GM21786 (cell line): ENCODE measurements at regions not wholly inside any gene's neighbourhood (a gene's known extent, or its start where the extent isn't known, plus 50 kb on each side); places are given as distances from the start of the nearest gene placed in this dataset.
"Not testable (repeated sequence)": the region's sequence is repeated elsewhere in the genome, so short reads cannot be mapped to it uniquely, and the experiment has no call there.

Experiments used
- ATAC-seq: cut with Tn5 transposase; IDR thresholded peaks from one replicate; pipeline ENCODE4 v1.9.1; 2021; ENCODE audit not compliant: unreplicated experiment

DNA sequence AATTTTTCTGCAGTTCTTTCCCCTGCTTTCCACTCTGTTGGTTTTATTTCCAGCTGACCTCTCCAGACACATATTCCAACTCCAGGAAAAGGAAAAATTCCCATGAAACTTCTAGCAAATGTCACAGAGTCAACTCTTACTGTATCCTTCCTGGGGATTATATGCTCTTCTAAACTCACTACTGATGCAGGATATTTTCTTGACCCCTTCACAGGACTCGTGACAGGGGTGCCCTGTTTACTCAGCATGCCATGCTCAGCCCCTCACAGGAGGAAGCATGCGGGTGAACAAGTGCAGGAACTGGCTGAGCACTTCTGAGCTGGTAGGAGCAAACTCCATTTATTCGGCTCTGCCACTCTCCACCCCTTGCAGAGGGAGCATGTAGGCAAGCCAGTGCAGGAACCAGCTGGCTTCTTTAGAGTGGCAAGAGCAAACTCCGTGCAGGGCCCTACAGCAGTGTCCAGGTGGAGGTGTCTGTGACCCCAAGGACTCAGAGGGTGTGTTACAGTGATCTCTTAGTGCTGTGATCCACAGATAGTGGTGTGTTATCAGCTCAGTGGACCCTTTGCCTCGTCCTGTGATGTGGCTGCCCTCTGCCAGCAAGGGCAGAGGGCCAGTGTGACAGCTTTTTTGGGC lies 413.6 kb upstream of the GRM7 start:
- no peak for ATAC-seq

DNA sequence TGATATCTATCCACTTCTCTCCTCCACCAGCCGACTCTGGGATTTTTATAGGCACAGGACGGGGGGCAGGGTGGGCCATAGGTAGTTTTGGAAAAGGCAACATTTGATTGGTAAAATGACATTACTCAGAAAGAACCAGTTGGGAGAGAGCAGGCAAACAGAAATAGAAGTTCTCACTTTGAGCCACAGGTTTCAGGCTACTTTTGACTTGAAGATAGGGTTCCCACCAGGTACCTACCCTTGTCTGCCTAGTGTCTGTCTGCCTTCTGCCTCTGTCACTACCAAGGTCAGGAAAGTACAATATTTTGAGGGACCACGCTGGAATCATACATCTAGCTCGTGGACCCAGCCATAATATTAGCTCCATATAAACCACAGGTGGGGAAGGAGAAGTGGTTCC lies 412.9 kb upstream of the GRM7 start:
- no peak for ATAC-seq

DNA sequence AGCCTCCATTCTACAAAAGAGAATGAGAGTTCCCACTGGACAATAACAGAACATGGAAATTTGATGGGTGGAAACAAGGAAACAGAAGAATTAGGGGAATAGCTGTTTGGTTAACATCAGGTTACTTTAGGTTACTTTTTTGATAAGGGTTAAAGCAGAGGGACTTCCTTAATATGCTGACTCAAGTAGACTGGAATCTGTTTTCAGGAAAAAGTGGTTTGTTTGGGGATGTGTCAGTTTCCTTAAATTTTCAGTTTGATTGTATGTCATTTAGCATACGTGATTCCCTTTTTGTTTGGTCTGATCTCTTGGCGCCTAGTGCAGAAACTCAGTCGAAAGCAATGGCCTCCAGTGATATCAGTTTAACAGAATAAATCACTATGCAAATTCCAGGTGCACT lies 411.8 kb upstream of the GRM7 start:
- no peak for ATAC-seq

DNA sequence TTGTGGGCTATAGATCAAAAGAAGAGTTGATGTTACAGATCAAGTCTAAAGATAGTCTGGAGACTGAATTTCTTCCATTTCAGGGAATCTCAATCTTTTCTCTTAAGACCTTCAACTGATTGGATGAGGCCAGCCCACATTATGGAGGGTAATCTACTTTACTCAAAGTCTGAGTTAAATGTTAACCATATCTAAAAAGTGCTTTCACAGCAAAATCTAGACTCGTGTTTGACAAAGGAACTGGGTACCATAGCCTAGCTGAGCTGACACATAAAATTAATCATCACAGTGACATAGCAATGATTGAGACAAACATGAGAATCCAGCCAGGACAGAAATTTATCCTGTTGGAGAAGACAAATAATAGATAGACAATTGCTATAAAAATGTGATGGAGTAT lies 407.9 kb upstream of the GRM7 start:
- ATAC-seq = no peak

DNA sequence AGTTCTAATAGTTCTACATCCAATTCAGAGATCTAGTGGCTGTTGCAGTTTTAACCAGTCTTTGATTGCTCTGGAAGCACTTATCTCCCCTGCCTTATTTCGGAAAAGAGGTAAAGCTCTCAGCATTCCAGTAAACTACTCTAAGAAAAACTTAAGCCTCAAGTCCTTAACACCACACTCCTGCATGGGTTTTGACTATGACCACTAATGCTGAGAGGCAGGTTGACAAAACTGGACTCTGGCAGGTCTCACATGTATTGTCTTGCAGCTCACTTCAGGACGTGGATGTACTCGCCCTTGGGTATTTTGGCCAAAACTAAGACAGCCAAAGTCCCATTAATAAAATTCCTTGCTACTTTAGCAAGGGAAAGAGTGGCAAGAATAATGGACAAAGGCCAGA lies 405.9 kb upstream of the GRM7 start:
- no peak for ATAC-seq

DNA sequence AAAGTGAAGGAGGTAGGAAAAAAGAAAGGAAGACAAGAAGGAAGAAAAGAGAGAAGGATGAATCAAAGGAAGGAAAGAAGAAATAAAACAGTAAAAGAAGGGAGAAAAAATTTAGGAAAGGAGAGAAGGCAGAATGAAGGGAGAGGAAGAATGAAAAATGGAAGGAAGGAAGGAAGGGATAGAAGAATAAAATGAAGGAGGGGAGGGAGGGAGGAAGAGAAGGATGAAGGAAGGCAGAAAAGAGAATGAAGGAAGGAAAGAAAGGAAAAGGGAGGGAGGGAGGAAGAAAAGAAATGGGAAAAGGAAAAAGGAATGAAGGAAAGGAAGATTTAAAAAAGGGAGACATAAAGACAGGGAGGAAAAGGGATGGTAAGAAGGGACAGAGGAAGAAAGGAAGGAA lies 393.7 kb upstream of the GRM7 start:
- no peak for ATAC-seq

DNA sequence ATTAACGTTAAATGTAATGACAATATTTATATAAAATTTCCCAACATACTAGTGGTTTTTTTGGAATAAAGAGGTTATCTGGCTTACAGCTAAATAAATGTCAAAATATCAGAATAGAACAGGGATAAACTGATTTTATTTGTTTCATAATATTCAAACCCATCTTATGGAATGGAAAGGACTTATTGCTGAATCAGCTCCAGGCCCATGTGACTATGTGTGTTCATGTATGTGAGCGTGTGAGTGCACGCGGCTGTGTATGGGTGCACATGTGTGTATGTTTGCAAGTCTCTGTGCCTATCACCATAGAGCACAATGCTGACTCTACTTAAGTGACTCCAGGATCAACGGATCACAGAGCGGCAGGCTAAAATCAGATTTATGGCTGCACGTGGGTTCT lies 392.3 kb upstream of the GRM7 start:
- no peak for ATAC-seq

DNA sequence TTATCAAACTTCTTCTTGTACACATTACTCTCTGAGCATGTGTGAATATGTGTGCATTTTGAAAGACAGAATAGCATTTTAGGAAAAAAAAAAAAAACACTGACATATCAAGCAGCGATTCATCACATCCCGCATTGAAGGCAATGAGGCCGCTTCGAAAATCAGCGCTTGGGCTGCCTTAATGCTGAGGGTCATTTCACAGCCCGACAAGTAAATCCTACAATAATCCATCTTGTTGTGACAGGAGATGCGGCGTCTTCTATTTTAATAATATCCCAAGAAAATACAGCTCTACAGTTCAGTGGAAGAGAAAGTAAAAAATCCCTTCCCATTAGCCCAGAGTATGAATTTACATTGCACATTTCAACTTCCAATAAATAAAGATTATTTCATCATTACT lies 389.2 kb upstream of the GRM7 start:
- ATAC-seq = no peak

DNA sequence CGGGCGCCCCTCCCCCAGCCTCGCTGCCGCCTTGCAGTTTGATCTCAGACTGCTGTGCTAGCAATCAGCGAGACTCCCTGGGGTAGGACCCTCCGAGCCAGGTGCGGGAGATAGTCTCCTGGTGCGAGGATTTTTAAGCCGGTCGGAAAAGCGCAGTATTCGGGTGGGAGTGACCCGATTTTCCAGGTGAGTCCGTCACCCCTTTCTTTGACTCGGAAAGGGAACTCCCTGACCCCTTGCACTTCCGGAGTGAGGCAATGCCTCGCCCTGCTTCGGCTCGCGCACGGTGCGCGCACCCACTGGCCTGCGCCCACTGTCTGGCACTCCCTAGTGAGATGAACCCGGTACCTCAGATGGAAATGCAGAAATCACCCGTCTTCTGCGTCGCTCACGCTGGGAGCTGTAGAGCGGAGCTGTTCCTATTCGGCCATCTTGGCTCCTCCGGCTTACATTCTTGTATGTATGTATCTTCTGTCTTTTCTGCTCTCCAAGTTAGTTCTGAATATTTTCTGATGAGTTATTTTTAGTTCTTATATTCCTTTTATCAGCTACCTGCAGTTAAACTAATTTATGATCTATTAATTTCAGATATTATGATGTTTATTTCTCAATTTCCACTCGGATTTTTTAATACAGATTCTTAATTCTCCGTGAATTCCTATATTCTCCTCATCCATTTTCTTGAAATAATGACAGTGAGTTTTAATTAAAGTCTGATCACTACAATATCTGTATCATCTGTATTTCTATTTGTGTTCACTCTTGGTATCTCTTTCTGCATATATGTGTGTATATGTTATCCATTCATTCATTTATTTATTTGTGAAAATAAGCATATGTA lies 370.2 kb upstream of the GRM7 start:
- ATAC-seq = not testable (repeated sequence)

DNA sequence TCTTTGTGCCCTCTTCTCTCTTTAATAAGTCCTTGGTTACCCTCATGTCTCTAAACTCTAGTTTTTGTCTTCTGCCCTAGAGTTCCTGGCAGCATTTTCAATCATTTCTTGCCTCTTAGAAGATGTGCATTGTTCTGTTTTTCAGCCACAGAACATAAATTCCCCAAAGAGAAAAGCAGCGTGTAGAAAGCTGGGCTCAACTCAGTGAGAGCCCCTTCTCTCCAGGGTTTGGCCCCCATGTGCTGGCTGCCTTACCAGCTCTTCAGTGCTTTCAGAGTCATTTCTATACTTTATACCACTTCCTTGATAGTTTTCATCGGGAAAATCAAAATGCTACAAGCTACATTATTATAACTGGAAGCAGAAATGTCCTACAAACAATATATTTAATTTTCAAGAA lies 369.1 kb upstream of the GRM7 start:
- no peak for ATAC-seq

DNA sequence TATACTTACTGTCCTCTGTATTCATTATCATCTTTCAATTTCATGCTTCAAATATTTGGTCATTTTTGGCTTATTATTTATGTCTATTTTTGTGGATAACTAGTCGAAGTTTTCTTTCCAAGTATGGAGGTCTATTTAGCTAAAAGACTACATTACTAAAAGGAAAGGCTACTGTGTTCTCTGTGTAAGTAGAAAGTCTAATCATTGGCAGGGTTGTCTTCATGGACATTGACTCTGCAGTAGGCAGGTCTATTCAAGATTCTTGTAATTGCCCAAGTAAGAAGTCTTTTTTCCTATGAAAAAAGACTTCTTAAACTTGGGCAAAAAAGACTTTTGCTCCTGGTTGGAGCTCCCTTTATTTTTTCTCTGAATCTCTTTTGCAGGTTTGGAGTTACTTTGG lies 368.6 kb upstream of the GRM7 start:
- no peak for ATAC-seq

DNA sequence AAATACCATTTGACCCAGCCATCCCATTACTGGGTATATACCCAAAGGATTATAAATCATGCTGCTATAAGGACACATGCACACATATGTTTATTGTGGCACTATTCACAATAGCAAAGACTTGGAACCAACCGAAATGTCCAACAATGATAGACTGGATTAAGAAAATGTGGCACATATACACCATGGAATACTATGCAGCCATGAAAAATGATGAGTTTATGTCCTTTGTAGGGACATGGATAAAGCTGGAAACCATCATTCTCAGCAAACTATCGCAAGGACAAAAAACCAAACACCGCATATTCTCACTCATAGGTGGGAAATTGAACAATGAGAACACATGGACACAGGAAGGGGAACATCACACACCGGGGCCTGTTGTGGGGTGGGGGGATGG lies 362.0 kb upstream of the GRM7 start:
- not testable (repeated sequence) for ATAC-seq

DNA sequence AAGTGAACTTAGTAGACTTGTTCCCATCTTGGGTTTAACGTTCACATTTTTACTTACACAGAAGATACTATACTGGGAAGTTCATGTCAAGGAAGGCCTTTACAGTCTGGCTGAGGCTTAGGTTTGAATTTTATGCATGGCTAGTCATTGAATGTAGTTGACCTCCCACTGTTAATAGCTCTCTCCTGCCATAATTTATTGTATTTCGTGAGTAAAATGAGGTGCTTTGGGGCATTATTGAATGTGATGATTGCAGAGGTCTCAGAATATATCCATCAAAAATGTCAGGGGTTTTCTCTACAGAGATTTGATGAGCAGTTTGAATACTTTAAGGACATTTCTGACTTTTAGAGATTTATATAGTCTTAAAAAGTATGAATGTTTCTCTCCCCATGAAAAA lies 356.6 kb upstream of the GRM7 start:
- ATAC-seq = no peak

DNA sequence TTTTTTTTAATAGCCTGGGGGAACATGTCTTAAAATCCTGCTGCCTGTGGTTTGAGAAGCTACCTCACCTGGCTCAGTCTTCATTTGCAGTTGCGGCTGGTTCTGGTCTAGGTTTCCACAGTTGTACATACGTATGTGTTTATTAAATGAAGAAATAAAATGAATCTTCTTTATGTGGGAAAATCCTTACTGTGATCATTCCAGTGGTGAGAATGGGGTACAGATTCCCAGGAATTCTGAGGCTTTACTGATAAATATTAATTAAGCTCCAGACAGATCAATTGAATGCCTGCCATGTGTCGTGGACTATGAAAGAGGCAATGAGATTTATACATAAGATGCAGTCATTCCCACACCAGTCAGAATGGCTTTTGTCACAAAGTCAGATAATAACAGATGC lies 356.1 kb upstream of the GRM7 start:
- no peak for ATAC-seq

DNA sequence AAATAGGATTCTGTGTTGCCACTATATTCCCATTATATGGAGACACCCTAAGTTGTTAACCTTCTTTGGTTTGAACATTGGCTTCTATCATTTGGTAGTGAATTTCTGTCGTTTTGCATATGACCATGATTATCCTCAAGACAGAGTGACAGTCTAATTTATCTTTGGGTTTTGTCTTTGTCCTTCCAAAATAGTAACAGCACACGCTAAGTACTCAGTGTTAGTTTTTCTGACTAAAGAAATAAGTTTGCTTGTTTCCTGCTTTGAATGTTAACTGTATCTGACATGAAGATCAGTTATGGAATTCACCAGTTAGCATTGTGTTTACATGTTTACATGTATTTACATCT lies 352.5 kb upstream of the GRM7 start:
- ATAC-seq = no peak

DNA sequence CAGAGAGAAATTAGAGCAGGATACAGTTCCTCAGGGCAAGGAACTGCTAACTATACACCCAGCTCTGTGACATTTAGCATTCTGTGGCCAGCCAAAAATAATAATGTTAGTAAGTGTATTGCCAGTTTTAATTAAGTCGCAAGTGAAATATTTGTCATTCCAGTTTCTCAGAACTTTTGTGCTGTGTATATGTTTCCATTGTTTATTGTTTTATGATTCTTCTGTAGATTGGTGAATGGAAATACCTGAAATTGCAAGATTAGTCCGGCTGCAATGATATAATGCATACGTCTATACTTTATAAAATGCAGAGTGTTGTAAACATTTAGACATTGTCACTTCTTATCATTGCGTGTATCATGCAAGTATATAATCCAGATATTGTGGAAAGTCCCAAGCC lies 351.3 kb upstream of the GRM7 start:
- ATAC-seq = no peak

DNA sequence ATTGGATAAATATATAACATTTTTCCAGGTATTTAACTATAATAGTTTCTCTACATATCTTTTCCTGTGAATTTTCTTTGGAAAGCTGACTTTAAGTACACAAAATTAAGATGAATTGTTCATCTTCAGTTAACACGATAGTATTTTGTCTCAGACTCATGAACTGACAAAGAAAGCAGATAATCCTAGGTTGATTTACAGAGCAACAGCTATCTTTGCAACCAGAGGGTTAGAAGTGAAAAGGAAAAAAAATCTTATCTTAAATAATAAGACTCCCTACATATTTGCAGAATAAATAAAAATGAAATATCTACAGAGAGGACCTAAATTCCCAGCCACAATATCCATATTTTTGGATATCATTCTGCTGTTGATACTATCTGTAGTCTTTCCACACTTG lies 350.2 kb upstream of the GRM7 start:
- no peak for ATAC-seq

DNA sequence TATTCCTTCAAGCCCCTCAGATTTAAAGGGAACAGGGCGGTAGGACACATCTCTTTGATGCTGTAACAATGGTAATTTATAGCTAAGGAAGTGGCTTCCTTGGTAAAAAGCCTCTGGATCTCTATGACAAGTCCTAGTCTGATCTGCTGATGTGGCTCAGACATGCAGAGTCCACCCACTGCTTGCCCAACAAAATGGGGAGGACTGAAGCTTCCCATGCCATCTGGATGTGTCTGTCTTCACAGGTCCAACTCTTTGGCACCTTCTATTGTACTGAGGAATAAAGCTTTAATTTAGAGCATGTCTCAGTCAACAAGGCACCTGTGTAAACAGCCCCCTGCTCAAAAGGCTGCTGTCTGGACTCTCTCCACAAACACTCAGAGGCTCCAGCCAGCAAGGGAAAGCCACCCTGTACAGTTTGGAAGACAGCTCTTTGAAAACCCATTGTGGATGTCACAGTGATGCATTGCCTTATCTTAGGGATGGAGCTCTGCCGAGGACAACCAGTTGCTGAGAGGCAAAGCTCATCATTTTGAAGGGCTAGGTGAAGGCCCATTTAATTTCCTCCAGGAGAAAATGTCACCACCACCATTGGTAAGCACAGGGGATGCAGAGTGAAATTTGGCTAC lies 348.6 kb upstream of the GRM7 start:
- ATAC-seq = no peak

DNA sequence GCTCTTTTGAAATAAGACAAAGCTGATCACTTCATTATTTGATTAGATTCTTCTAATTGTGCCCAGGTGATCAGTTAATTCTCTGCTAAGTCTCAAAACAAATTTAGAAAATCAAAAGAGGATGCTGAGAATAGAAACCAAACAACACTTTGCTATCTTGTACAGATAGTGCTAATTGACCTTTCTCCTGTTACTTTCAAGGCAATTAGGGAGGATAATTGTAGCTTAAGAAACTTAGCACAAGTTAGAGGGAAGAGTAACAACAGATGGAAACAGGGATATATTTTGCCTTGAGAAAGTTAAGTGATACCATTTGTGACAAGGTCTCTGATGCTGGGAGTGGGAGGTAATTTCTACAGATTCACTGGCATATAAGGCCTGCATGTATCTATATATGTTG lies 344.8 kb upstream of the GRM7 start:
- no peak for ATAC-seq

DNA sequence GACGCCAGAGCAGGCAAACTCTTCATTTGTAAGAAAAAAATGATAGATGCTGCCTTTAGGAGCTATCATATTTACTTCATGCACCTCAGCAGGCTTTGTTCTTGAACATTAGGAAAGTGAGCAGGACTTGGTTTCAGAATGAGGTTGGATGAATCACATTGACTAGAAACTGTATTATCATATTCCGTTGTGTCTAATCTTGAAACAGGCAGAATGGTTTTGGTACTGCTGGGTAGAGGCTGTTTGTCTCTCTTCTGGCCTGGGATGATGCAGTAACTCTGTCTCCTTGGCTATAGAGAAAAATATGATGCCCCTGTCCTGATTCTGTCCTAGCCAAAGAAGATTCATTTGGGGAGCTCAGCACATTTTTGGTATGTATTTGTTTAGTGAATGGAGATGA lies 344.2 kb upstream of the GRM7 start:
- ATAC-seq = no peak

DNA sequence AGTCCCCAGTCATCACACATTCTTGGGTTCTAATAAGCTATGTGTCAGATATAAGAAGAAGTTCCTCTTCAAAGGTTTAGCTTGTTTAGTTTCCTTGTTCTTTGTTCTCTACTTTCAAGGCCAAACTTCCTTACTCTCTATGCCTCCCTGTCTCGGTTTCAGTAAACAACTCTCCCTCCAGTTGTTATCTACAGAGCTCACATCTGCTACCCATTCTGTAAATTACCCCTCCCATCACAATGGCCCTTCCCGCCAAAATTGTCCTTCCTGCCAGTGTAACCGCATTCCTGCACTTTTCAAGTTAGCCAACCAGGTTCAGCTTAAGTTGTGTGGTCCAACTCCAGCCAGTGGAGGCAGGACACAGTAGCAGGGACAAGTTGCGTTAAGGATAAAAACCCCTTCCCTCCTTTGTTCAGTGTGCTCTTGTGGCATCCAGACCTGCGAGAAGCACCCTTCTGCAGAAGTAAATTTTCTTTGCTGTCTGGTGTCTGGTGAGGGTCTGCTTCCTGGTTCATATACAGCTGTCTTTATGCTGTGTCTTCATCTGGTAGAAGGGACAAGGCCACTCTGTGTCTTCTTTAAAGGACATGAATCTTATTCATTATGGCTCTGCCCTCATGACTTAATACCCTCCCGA lies 342.1 kb upstream of the GRM7 start:
- ATAC-seq = no peak
